WTC11 (cell line): ENCODE measurements at regions not wholly inside any gene's neighbourhood (a gene's known extent, or its start where the extent isn't known, plus 50 kb on each side); places are given as distances from the start of the nearest gene placed in this dataset.

Experiments used
- ATAC-seq: fragments of 200-7000 bp; cut with Tn5 transposase; 2 replicates; pipeline ENCODE4 v1.10.0; 2021; ENCODE audit warnings: mild to moderate bottlenecking, moderate library complexity
- CTCF ChIA-PET: fragments of 300-600 bp; sonication (Branson Sonifier 250); formaldehyde crosslinking; loops from one replicate; lab custom pipeline; 2021; ENCODE audit warnings: antibody characterized with exemption; lab: Charles Lee
- POLR2A ChIA-PET: fragments of 350-600 bp; sonication (Branson Sonifier 250); formaldehyde crosslinking; loops from one replicate; lab custom pipeline; 2021; ENCODE audit warnings: antibody characterized with exemption; lab: Charles Lee
- DNase-seq: peaks from one replicate; pipeline ENCODE4 v3.0.0; 2021; ENCODE audit warnings: low spot score
- H3K27ac Mint-ChIP-seq: 2 replicates; pipeline ENCODE4 v1.8.0; 2021; ENCODE audit warnings: mixed read lengths
- H3K27me3 Mint-ChIP-seq: 2 replicates; pipeline ENCODE4 v1.8.0; 2021; ENCODE audit warnings: low read depth, mild to moderate bottlenecking, moderate library complexity, mixed read lengths
- H3K36me3 Mint-ChIP-seq: 2 replicates; pipeline ENCODE4 v1.8.0; 2021; ENCODE audit warnings: mixed read lengths
- H3K4me1 Mint-ChIP-seq: 2 replicates; pipeline ENCODE4 v1.8.0; 2022; ENCODE audit warnings: mixed read lengths
- H3K4me3 Mint-ChIP-seq: 2 replicates; pipeline ENCODE4 v1.8.0; 2021; ENCODE audit warnings: mild to moderate bottlenecking, moderate library complexity, mixed read lengths
- H3K9me3 Mint-ChIP-seq: 2 replicates; pipeline ENCODE4 v1.8.0; 2021; ENCODE audit warnings: mixed read lengths
- AR ChIP-seq: fragments of 250-450 bp; sonication (Bioruptor Pico); IDR thresholded peaks from 2 replicates; pipeline ENCODE4 v1.9.0; 2021; ENCODE audit warnings: mild to moderate bottlenecking
- ATF6 ChIP-seq: sonication (generic); formaldehyde crosslinking; IDR thresholded peaks from 2 replicates; pipeline ENCODE4 v1.8.1; 2023; ENCODE audit warnings: mild to moderate bottlenecking, missing genetic modification reagents
- ELF4 ChIP-seq: sonication (generic); formaldehyde crosslinking; IDR thresholded peaks from 2 replicates; pipeline ENCODE4 v1.8.1; 2022; ENCODE audit warnings: low read depth, mild to moderate bottlenecking, moderate library complexity, missing genetic modification reagents
- ESRRA ChIP-seq: sonication (generic); formaldehyde crosslinking; IDR thresholded peaks from 2 replicates; pipeline ENCODE4 v1.8.1; 2022; ENCODE audit warnings: mild to moderate bottlenecking, missing genetic modification reagents, borderline replicate concordance
- FOXK1 ChIP-seq: sonication (generic); formaldehyde crosslinking; IDR thresholded peaks from 2 replicates; pipeline ENCODE4 v1.8.0; 2022; ENCODE audit warnings: mild to moderate bottlenecking, moderate library complexity, missing genetic modification reagents
- GRHL2 ChIP-seq: fragments of 250-450 bp; sonication (Bioruptor Pico); IDR thresholded peaks from 2 replicates; pipeline ENCODE4 v1.8.0; 2022; ENCODE audit warnings: mild to moderate bottlenecking, moderate library complexity; ENCODE audit not compliant: insufficient replicate concordance, severe bottlenecking
- GTF2I ChIP-seq: fragments of 250-450 bp; sonication (Bioruptor Pico); conservative IDR thresholded peaks from 2 replicates; pipeline ENCODE4 v1.4.0; 2021; ENCODE audit warnings: mild to moderate bottlenecking
- JAZF1 ChIP-seq: fragments of 250-450 bp; sonication (Bioruptor Pico); IDR thresholded peaks from 2 replicates; pipeline ENCODE4 v1.9.0; 2021; ENCODE audit warnings: moderate library complexity, mild to moderate bottlenecking, inconsistent platforms
- MAX ChIP-seq: sonication (generic); formaldehyde crosslinking; IDR thresholded peaks from 2 replicates; pipeline ENCODE4 v1.8.0; 2022; ENCODE audit warnings: mild to moderate bottlenecking, missing genetic modification reagents
- NFATC4 ChIP-seq: fragments of 250-450 bp; sonication (Bioruptor Pico); IDR thresholded peaks from 2 replicates; pipeline ENCODE4 v1.9.0; 2021; ENCODE audit warnings: mild to moderate bottlenecking
- TEAD4 ChIP-seq: sonication (generic); formaldehyde crosslinking; IDR thresholded peaks from 2 replicates; pipeline ENCODE4 v1.8.0; 2022; ENCODE audit warnings: mild to moderate bottlenecking, missing genetic modification reagents
- ZNF138 ChIP-seq: sonication (generic); formaldehyde crosslinking; conservative IDR thresholded peaks from 2 replicates; pipeline ENCODE4 v1.8.1; 2022; ENCODE audit warnings: mild to moderate bottlenecking, moderate library complexity, missing genetic modification reagents
- ZNF263 ChIP-seq: sonication (generic); formaldehyde crosslinking; IDR thresholded peaks from 2 replicates; pipeline ENCODE4 v1.8.1; 2022; ENCODE audit warnings: low read depth, mild to moderate bottlenecking, moderate library complexity, missing genetic modification reagents
- ZNF281 ChIP-seq: sonication (generic); formaldehyde crosslinking; IDR thresholded peaks from 2 replicates; pipeline ENCODE4 v1.8.0; 2023; ENCODE audit warnings: mild to moderate bottlenecking, missing genetic modification reagents
- ZNF396 ChIP-seq: fragments of 250-450 bp; sonication (Bioruptor Pico); IDR thresholded peaks from 2 replicates; pipeline ENCODE4 v1.8.0; 2021; ENCODE audit warnings: mild to moderate bottlenecking, moderate library complexity, borderline replicate concordance
- ZNF423 ChIP-seq: fragments of 250-450 bp; sonication (Bioruptor Pico); IDR thresholded peaks from 2 replicates; pipeline ENCODE4 v2.1.2; 2022; ENCODE audit warnings: mild to moderate bottlenecking, moderate library complexity
- ZNF532 ChIP-seq: fragments of 250-450 bp; sonication (Bioruptor Pico); IDR thresholded peaks from 2 replicates; pipeline ENCODE4 v1.9.0; 2021; ENCODE audit warnings: mild to moderate bottlenecking, borderline replicate concordance
- ZNF671 ChIP-seq: fragments of 250-450 bp; sonication (Bioruptor Pico); IDR thresholded peaks from 2 replicates; pipeline ENCODE4 v1.8.0; 2021; ENCODE audit warnings: mild to moderate bottlenecking

GRCh38 chr5:153885141-153885540 is 153.6 kb downstream of the FAM114A2 start (continued):
- no peak for TF ChIP-seq ATF6 (CRISPR knock-in tag)
- no peak for TF ChIP-seq TEAD4 (CRISPR knock-in tag)
- no peak for TF ChIP-seq AR
- TF ChIP-seq ZNF281 (CRISPR knock-in tag), result no peak

GRCh38 chr5:153884612-153884957 is 154.1 kb downstream of the FAM114A2 start:
- POLR2A ChIA-PET, result no interaction called here
- no peaks in the 10 kb centered on the region for H3K9me3 Mint-ChIP-seq
- H3K4me3 Mint-ChIP-seq, result no peak overlapping the region
- H3K27ac Mint-ChIP-seq, result no peak overlapping the region
- no peaks in the 10 kb centered on the region for H3K36me3 Mint-ChIP-seq
- H3K27me3 Mint-ChIP-seq, result no peaks in the 10 kb centered on the region
- no peak for DNase-seq
- H3K4me1 Mint-ChIP-seq, result peaks cover 11% of the 10 kb centered on the region
- no peak for ATAC-seq
- CTCF ChIA-PET, result no interaction called here
- TF ChIP-seq ESRRA (no peak), GTF2I (peak; percentile 85)

GRCh38 chr5:153883854-153884611 is 154.7 kb downstream of the FAM114A2 start:
- H3K27ac Mint-ChIP-seq, result no peak overlapping the region
- DNase-seq (no peak), ATAC-seq (peak; percentile 61)
- H3K27me3 Mint-ChIP-seq, result no peaks in the 10 kb centered on the region
- no peaks in the 10 kb centered on the region for H3K36me3 Mint-ChIP-seq
- POLR2A ChIA-PET, result no interaction called here
- H3K4me3 Mint-ChIP-seq, result no peak overlapping the region
- CTCF ChIA-PET, result interaction anchor here (0.9 kb wide), 1 partner anchor 81 kb away, joined by 3 read pairs; no protein-coding TSS in a partner anchor
- H3K9me3 Mint-ChIP-seq, result no peaks in the 10 kb centered on the region
- TF ChIP-seq NFATC4 (CRISPR knock-in tag), result no peak
- no peak for TF ChIP-seq ZNF423
- no peak for TF ChIP-seq ZNF671
- TF ChIP-seq ZNF138 (CRISPR knock-in tag), result no peak
- no peak for TF ChIP-seq JAZF1 (CRISPR knock-in tag)
- no peak for TF ChIP-seq ZNF263
- no peak for TF ChIP-seq ZNF396 (CRISPR knock-in tag)
- TF ChIP-seq ELF4 (CRISPR knock-in tag), result no peak
- TF ChIP-seq GRHL2 (CRISPR knock-in tag), result no peak
- no peak for TF ChIP-seq ZNF532 (CRISPR knock-in tag)
- TF ChIP-seq FOXK1 (CRISPR knock-in tag), result no peak
- TF ChIP-seq MAX (CRISPR knock-in tag), result no peak
- TF ChIP-seq ZNF281 (CRISPR knock-in tag), result no peak
- H3K4me1 Mint-ChIP-seq, result peaks cover 11% of the 10 kb centered on the region
